ENCODE measurements at regions not wholly inside any gene's neighbourhood (a gene's known extent, or its start where the extent isn't known, plus 50 kb on each side); places are given as distances from the start of the nearest gene placed in this dataset.

DNA sequence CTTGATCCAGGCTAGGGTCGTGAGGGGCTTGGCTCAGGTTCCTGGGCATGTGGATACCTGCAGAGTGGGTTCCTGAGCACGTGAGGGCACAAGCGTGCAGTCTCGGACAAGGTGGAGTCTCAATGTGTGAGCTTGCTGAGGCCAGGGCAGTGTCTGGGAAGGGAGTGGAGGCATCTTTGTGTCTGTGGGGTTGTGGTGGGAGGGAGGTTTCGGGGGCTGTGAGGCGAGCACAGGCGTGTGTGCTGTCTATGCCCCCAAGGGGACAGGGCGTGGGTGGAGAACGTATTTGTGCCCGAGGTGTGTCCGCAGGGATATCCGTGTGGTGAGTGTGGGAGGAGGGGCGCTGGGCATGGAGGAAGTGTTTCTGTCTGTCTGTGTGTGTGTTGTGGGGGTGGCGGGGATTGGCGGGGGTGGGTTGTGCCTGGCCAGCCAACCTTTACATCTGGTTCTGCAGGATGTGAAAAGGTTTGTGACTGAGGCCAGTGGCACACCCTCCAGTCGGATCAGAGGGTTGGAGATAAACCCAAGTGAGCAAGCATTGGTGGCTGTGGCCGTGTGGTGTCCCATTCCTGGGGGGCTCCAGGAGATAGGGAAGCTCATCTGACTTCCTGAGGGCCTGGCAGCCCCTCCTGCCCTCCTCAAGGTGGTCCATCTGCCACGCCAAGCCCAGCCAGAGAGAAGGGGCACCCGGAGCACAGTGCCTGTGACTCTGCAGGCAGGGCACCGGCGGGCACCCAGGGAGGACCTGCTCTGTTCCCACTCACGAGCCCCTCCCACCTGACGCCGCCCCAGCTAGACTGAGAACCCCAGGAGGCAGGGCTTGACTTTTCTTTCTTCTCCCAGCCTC lies 57.1 kb downstream of the ZFP36L2 start:
- H3K4me3 ChIP-seq, result peak overlapping the region; percentile 53
- TSS peak; percentile 94 for BruUV-seq (replicated peaks)
- DNase-seq, result peak; percentile 90 to 91
- H3F3A ChIP-seq (ENCODE audit: insufficient read depth, low read depth), result peaks cover 53% of the 10 kb centered on the region
- intact Hi-C loops (cut with micrococcal nuclease; ENCODE audit: unreplicated experiment), result loop anchor here (1.0 to 2.0 kb wide), 7 partner anchors 10 to 194 kb away; no protein-coding TSS in a partner anchor
- H3K4me1 ChIP-seq (replicated peaks; ENCODE audit: insufficient read depth), result peaks cover 67% of the 10 kb centered on the region
- peak overlapping the region; percentile 66 for H2AFZ ChIP-seq
- no peaks in the 10 kb centered on the region for H3K9me3 ChIP-seq (ENCODE audit: insufficient read depth, low read depth)
- H3K79me2 ChIP-seq (ENCODE audit: low read depth), result no peaks in the 10 kb centered on the region
- no peaks in the 10 kb centered on the region for H3K9me2 ChIP-seq (ENCODE audit: insufficient read depth)
- no peak for TF ChIP-seq EZH2 (IDR thresholded peaks at IDR 0.05; ENCODE audit: low read depth)
- TF ChIP-seq CTCF (conservative IDR thresholded peaks at IDR 0.05), result no peak
- no peaks in the 10 kb centered on the region for H3K36me3 ChIP-seq (ENCODE audit: low read depth)
- peak overlapping the region; percentile 97 for H3K27ac ChIP-seq
- H4K20me1 ChIP-seq (ENCODE audit: insufficient read depth), result no peaks in the 10 kb centered on the region
- H3K4me2 ChIP-seq, result peak overlapping the region; percentile 88
- CTCF ChIA-PET, result interaction anchor here (0.5 to 1.6 kb wide), 6 partner anchors 9 to 132 kb away, joined by 3 to 5 read pairs (median 4); no protein-coding TSS in a partner anchor
- no peaks in the 10 kb centered on the region for H3K27me3 ChIP-seq (ENCODE audit: insufficient read depth, low read depth)
- POLR2A ChIA-PET (ENCODE audit: unreplicated experiment), result interaction anchor here (0.5 to 1.0 kb wide), 4 partner anchors 30 to 321 kb away, joined by 3 to 4 read pairs (median 4); no protein-coding TSS in a partner anchor

DNA sequence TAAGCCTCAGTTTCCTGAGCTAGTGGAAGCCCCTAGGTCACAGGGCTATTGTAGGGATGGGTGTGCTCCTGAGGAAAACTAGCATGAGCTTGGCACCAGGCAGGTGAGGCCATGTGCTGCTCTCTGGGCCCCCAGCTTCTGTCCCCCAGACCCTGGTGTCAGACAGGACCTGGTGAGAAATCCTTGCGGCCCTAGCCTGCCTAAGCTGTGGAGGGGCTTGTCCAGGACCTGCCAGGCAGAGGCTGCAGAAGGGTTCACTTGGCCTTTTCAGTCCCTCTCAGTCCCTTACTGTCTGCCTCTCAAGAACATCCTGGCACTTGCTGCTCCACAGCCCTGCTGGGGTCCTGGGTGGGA lies 58.4 kb downstream of the ZFP36L2 start:
- Histone ChIP-seq H3F3A (ENCODE audit: insufficient read depth, low read depth) (peaks cover 51% of the 10 kb centered on the region), H4K20me1 (ENCODE audit: insufficient read depth) (no peaks in the 10 kb centered on the region), H3K4me2 (peak overlapping the region; percentile 88), H2AFZ (peak overlapping the region; percentile 10; the same call in 1 of the 2 replicates), H3K36me3 (ENCODE audit: low read depth) (no peaks in the 10 kb centered on the region), H3K9me2 (ENCODE audit: insufficient read depth) (no peaks in the 10 kb centered on the region), H3K27ac (peak overlapping the region; percentile 97), H3K9me3 (ENCODE audit: insufficient read depth, low read depth) (no peaks in the 10 kb centered on the region), H3K79me2 (ENCODE audit: low read depth) (no peaks in the 10 kb centered on the region), H3K4me3 (no peak overlapping the region), H3K27me3 (ENCODE audit: insufficient read depth, low read depth) (no peaks in the 10 kb centered on the region), H3K4me1 (replicated peaks; ENCODE audit: insufficient read depth) (peaks cover 55% of the 10 kb centered on the region)
- BruUV-seq (replicated peaks), result no TSS peak
- CTCF ChIA-PET, result interaction anchor here (0.8 kb wide), 1 partner anchor 59 kb away, joined by 4 read pairs; the partner anchor contains the start of gene ZFP36L2
- TF ChIP-seq EZH2 (IDR thresholded peaks at IDR 0.05; ENCODE audit: low read depth), result no peak
- TF ChIP-seq CTCF (conservative IDR thresholded peaks at IDR 0.05), result no peak
- POLR2A ChIA-PET (ENCODE audit: unreplicated experiment), result interaction anchor here (0.6 kb wide), 1 partner anchor 94 kb away, joined by 3 read pairs; no protein-coding TSS in a partner anchor
- intact Hi-C loops (cut with micrococcal nuclease; ENCODE audit: unreplicated experiment), result loop anchor here (1.0 to 2.0 kb wide), 4 partner anchors 9 to 61 kb away; no protein-coding TSS in a partner anchor
- no peak for DNase-seq

DNA sequence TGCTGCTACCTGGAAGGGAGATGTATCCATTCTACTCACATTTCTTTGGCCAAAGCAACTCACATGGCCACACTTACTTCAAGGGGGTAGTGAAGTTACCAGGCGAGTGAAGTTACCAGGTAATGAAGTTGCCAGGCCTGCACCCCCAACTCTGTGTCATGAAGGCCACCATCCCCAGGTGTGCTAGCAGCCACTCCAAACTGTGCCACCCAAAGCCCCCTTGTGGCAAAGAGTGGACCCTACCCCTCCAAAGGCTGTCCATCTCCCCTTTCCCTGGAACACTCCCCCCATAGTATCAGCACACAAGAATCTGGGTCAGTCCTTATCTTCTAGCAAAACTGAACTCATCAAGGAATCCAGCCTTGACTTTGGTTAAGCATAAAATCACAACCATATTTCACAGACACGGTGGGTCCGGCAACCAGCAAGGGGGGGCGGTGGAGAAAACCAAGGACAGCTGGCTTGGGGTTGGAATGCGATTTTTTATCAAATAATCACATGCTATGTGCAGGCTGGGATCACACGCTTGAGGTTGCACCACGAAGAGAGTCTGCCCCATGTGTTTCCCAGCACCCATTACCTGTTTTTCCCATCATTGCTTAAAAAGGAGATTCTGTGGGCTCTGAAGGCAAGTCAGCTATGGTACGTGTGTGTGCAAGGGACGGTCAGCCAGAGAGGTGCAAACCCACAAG lies 60.9 kb downstream of the ZFP36L2 start:
- intact Hi-C loops (cut with micrococcal nuclease; ENCODE audit: unreplicated experiment), result no loop called here
- BruUV-seq (replicated peaks), result no TSS peak
- H3F3A ChIP-seq (ENCODE audit: insufficient read depth, low read depth), result peaks cover 46% of the 10 kb centered on the region
- H3K9me2 ChIP-seq (ENCODE audit: insufficient read depth), result no peaks in the 10 kb centered on the region
- H3K79me2 ChIP-seq (ENCODE audit: low read depth), result no peaks in the 10 kb centered on the region
- H3K27me3 ChIP-seq (ENCODE audit: insufficient read depth, low read depth), result no peaks in the 10 kb centered on the region
- ChIA-PET POLR2A (ENCODE audit: unreplicated experiment) (no interaction called here), CTCF (no interaction called here)
- H3K4me3 ChIP-seq, result no peak overlapping the region
- H3K9me3 ChIP-seq (ENCODE audit: insufficient read depth, low read depth), result no peaks in the 10 kb centered on the region
- no peak overlapping the region for H2AFZ ChIP-seq
- H4K20me1 ChIP-seq (ENCODE audit: insufficient read depth), result no peaks in the 10 kb centered on the region
- H3K36me3 ChIP-seq (ENCODE audit: low read depth), result no peaks in the 10 kb centered on the region
- no peak overlapping the region for H3K27ac ChIP-seq
- no peak overlapping the region for H3K4me2 ChIP-seq
- peaks cover 53% of the 10 kb centered on the region for H3K4me1 ChIP-seq (replicated peaks; ENCODE audit: insufficient read depth)
- TF ChIP-seq EZH2 (IDR thresholded peaks at IDR 0.05; ENCODE audit: low read depth), result no peak
- TF ChIP-seq CTCF (conservative IDR thresholded peaks at IDR 0.05), result 0 out of 2 replicates have a peak, but pooled peaks have one; percentile 31
- DNase-seq, result peak in 1 of 2 experiments; percentile 35

Measured in PC-9 (cell line).